Frontal cortex (tissue), 3 donors: ENCODE measurements at regions not wholly inside any gene's neighbourhood (a gene's known extent, or its start where the extent isn't known, plus 50 kb on each side); places are given as distances from the start of the nearest gene placed in this dataset.
"Not testable (repeated sequence)": the region's sequence is repeated elsewhere in the genome, so short reads cannot be mapped to it uniquely, and the experiment has no call there.

Source experiments
- DNase-seq, 2 donors: peaks; one replicate each; pipeline ENCODE4 v3.0.0; 2012; ENCODE audit warnings: low spot score in 2 of 2
- FAIRE-seq: peaks from 2 replicates; lab custom pipeline; 2012; peaks lifted over from hg19 to GRCh38; lab: Jason Lieb, UNC
- donor health status: control.
- donor health status: control.
- donor health status: control.

- DNase-seq, result no peak
- no peak for FAIRE-seq
Observed at GRCh38 chr6:134746140-134746539, 203.8 kb downstream of the ALDH8A1 start.

- FAIRE-seq, result not testable (repeated sequence)
Observed at GRCh38 chr6:134745192-134745591, 204.7 kb downstream of the ALDH8A1 start.

GRCh38 chr6:134744301-134744700 is 205.6 kb downstream of the ALDH8A1 start:
- DNase-seq (no peak), FAIRE-seq (no peak)

More at GRCh38 chr6:134745192-134745591, 204.7 kb downstream of the ALDH8A1 start:
- DNase-seq, result not testable (repeated sequence)

- FAIRE-seq (no peak), DNase-seq (no peak)
Observed at GRCh38 chr6:134741200-134741536, 208.7 kb downstream of the ALDH8A1 start.

DNA sequence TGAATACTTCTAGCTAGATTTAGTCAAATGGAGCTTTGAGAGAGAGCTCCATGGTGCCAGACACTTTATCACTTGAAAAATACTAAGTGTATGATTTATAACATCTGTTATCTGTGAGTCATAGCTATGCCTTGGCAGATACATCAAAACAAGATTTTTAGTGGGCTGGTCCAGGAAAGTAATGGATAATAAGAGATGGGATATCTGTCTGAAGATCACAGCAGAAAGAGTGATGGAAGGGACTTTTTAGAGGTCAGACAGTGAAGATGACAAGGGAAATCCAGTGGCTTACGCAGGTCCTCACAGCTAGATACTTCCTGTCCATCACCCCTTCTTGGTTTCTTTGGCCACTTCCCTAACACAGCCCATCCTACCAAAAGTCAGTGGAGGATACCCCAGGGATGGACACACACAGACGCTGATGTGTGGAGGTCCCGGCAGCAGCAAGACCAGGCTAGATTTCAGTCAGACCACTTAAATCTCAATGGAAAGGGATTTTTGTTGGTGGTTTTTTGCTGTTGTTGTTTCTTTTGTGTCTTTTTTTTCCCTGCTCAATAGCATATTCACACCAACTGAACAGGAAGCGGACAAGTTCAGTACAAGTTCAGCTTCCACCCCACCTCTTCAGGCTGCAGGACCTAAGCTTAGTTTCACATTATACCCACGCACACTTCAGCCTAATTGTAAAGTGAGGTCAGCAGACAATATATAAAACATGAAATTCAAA is 209.3 kb downstream of the ALDH8A1 start:
- DNase-seq (no peak), FAIRE-seq (no peak)

GRCh38 chr6:134740027-134740373 is 209.9 kb downstream of the ALDH8A1 start:
- no peak for FAIRE-seq

GRCh38 chr6:134739299-134740026 is 210.4 kb downstream of the ALDH8A1 start:
- FAIRE-seq, result no peak
- no peak for DNase-seq

More at GRCh38 chr6:134740027-134740373, 209.9 kb downstream of the ALDH8A1 start:
- no peak for DNase-seq

- FAIRE-seq (no peak), DNase-seq (no peak)
Observed at GRCh38 chr6:134738211-134738885, 211.6 kb downstream of the ALDH8A1 start.

- DNase-seq, result no peak
- FAIRE-seq, result no peak
Observed at GRCh38 chr6:134735461-134735860, 214.4 kb downstream of the ALDH8A1 start.

DNA sequence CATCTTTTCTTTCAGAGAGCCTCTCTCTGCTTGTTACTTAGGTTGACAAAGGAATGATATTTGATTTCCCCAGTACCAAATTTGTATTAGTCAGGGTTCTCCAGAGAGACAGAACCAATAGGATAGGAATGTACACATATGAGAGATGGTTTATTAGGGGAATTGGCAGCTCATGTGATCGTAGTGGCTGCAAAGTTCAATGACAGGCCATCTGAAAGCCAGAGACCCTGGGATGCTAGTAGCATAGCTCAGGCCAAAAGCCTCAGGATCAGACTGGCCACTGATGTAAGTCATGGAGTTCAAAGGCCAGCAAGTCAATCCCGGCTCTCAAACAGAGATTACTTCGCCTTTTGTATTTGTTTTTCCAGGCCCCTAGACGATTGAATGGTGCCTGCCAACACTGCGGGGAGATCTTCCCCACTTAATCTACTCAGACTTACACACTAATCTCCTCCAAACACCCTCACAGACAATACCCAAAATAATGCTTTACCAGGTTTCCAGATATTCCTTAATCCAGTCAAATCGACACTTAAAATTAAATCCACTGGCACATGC is 215.5 kb downstream of the ALDH8A1 start:
- no peak for DNase-seq
- no peak for FAIRE-seq

DNA sequence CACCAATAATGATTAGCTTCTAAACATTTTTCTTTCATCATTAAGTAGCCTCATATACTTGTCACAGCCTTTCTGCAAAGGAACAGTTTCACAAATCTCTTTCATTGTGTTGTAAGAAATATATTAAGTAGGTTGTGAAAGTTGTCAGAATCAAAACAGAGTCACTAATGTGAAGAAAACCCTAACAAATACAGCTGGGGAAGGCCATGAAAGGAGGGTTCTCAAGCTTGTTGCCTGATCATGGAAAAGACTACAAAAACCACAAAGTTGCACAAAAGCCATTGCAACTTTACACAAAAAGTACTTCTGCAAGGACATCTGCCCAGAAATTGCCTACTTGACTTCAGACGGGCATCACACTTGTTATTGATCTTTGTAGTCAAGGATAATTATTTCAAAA is 216.1 kb downstream of the ALDH8A1 start:
- no peak for FAIRE-seq
- no peak for DNase-seq

DNA sequence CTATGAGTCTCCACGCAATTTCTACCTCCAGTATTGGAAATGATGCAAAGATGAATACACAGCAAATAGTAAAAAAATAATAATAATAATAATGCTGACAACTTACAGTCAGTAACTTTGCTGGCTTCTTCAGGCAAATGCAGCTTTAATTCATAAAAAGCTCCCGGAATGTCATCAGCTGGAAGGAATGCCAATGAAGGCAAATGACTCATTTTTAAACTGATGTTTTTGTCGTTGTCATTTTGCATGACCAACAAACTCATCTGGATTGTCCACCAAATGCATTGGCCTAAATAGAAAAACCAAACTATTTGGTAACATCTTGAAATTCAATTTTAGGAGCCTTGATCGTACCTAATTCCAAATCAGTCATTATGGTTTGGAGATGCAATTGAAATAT is 217.1 kb downstream of the ALDH8A1 start:
- DNase-seq, result no peak
- FAIRE-seq, result no peak

DNA sequence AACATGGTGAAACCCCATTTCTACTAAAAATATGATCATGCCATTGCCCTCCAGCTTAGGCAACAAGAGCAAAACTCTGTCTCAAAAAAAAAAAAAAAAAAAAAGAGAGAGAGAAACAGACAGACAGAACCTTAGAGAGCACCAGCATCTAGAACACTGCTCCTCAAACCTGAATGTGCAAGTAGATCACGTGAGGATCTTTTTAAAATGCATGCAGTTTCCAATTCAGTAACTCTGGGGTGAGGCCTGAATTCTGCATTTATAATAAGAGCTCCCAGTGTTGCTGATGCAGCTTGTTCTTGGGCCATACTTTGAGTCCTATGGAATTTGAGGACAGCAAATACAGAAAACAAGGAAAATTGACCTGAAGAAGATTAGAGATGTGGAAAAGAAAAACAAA is 218.3 kb downstream of the ALDH8A1 start:
- FAIRE-seq, result no peak
- DNase-seq, result no peak

DNA sequence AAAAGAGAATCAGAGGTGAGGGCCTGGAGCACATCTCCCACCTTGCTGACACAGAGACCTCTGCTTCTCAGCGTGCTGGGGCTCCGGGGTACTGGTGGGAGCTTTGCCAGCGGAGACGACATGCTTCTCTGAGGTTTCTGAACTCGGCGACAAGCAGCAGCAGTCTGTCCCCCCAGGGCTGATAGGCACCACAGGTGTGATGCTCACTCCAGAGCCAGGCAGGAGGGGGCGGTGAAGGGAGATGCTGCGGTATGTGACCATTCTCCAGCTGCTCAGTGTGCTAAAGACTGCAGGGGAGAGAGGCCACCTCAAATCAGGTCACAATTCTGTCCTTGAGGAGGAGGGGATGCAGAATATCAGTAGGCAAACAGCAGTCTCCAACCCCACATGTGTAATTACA is 219.9 kb downstream of the ALDH8A1 start:
- FAIRE-seq, result no peak
- DNase-seq, result no peak

DNA sequence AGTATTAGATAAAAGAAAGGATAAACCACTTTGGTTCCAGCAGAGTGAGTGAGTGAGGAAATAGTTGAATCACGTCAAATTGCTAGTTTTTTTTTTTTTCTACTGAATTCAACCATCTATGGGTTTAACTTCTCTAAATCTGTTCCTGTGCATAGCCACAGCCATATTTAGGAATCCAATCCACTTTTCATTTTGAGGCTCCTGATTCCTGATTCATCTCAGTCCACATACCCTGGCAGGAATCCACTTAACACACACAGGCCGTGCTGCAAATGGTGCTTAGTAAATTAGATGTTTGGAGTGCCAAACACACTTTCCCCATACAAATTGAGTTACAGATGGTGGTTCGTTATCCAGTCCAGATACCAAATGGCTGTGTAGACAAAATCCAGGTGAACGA is 220.3 kb downstream of the ALDH8A1 start:
- FAIRE-seq (no peak), DNase-seq (no peak)

GRCh38 chr6:134727081-134727480 is 222.8 kb downstream of the ALDH8A1 start:
- DNase-seq, result no peak
- FAIRE-seq, result no peak

GRCh38 chr6:134725590-134725989 is 224.3 kb downstream of the ALDH8A1 start:
- no peak for FAIRE-seq
- no peak for DNase-seq

GRCh38 chr6:134724771-134725340 is 225.0 kb downstream of the ALDH8A1 start:
- DNase-seq, result no peak
- no peak for FAIRE-seq

DNA sequence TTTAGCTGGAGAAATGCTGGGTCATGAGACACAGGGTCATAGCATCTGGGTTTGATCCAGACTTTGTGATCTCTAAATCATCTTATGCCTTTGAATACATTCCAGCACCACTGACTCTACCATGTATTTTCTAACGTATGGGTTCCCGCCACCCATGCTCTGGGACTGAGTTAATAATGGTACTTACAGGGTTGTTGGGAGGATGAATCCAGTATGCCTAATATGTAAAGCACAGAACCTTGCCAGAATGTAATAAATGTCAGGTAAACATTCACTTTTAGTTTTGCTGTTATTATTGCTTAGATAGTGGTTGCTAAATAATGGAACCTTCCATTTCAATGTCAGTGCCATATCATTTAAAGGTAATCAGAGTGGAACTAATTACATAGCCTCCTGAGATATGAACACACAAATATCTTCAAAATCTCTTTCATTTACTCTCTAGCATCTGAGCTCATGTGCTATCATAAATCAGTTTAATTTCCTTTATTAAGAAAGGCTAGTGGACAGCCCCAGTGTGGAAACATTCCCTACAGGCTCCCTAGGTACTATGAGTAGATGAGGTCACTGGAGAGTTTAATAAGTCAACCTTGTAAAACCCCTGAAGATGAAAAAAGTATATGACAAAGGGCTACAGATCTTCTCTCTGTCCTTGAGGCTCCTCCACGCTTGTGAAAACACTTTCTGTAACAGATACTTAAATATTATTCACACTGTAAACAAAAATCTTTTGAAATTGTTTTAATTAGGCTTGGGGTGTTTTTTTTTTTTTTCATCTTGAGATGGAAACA is 226.6 kb downstream of the ALDH8A1 start:
- DNase-seq (no peak), FAIRE-seq (no peak)
